ENCODE measurements at regions not wholly inside any gene's neighbourhood (a gene's known extent, or its start where the extent isn't known, plus 50 kb on each side); places are given as distances from the start of the nearest gene placed in this dataset.
"Not testable (repeated sequence)": the region's sequence is repeated elsewhere in the genome, so short reads cannot be mapped to it uniquely, and the experiment has no call there.

- peaks cover 3 to 11% (median 4%) of the 10 kb centered on the region in 5 experiments for H3K9me3 ChIP-seq (ENCODE audit: control extremely low read depth in 1 of 5, control insufficient read depth in 4 of 5, insufficient read depth in 2 of 5, low read depth in 1 of 5, low read length in 4 of 5)
Measured at GRCh38 chr16:17917316-17918019, 419.1 kb downstream of the NPIPA8 start.

GRCh38 chr16:17915791-17916190 lies 420.7 kb downstream of the NPIPA8 start:
- peaks cover 3 to 11% (median 4%) of the 10 kb centered on the region in 5 experiments for H3K9me3 ChIP-seq (ENCODE audit: control extremely low read depth in 1 of 5, control insufficient read depth in 4 of 5, insufficient read depth in 2 of 5, low read depth in 1 of 5, low read length in 4 of 5)
- ChIA-PET CTCF (no interaction called here), POLR2A (no interaction called here)
- H3K27ac ChIP-seq (ENCODE audit: insufficient read depth in 1 of 2, low read depth in 1 of 2, low read length in 2 of 2, poor library complexity in 1 of 2, severe bottlenecking in 2 of 2): no peak overlapping the region
- 100% methylated on average over 4 of the region's 5 CpGs for WGBS (ENCODE audit: insufficient coverage)
- DNase-seq: no peak
- H3K4me3 ChIP-seq (ENCODE audit: control insufficient read depth in 1 of 7, extremely low read depth in 1 of 7, insufficient read depth in 4 of 7, low read depth in 2 of 7, low read length in 6 of 7): no peak overlapping the region
- H3K36me3 ChIP-seq (ENCODE audit: control insufficient read depth in 4 of 4, insufficient read depth in 4 of 4, low read length in 3 of 4): no peaks in the 10 kb centered on the region
- no peaks in the 10 kb centered on the region for H3K4me1 ChIP-seq (ENCODE audit: control extremely low read depth in 1 of 4, control insufficient read depth in 4 of 4, insufficient read depth in 4 of 4, low read length in 3 of 4)
- H3K27me3 ChIP-seq (replicated peaks in 2 of 5; ENCODE audit: control insufficient read depth in 4 of 5, insufficient read depth in 5 of 5, low read length in 4 of 5): peaks cover 0 to 6% (median 0%) of the 10 kb centered on the region in 5 experiments

More at GRCh38 chr16:17917316-17918019, 419.1 kb downstream of the NPIPA8 start:
- Histone ChIP-seq H3K27me3 (replicated peaks in 2 of 5; ENCODE audit: control insufficient read depth in 4 of 5, insufficient read depth in 5 of 5, low read length in 4 of 5) (peaks cover 0 to 6% (median 0%) of the 10 kb centered on the region in 5 experiments), H3K27ac (ENCODE audit: insufficient read depth in 1 of 2, low read depth in 1 of 2, low read length in 2 of 2, poor library complexity in 1 of 2, severe bottlenecking in 2 of 2) (no peak overlapping the region), H3K4me3 (ENCODE audit: control insufficient read depth in 1 of 7, extremely low read depth in 1 of 7, insufficient read depth in 4 of 7, low read depth in 2 of 7, low read length in 6 of 7) (no peak overlapping the region), H3K4me1 (ENCODE audit: control extremely low read depth in 1 of 4, control insufficient read depth in 4 of 4, insufficient read depth in 4 of 4, low read length in 3 of 4) (no peaks in the 10 kb centered on the region), H3K36me3 (ENCODE audit: control insufficient read depth in 4 of 4, insufficient read depth in 4 of 4, low read length in 3 of 4) (no peaks in the 10 kb centered on the region)
- ChIA-PET POLR2A (no interaction called here), CTCF (no interaction called here)
- no peak for DNase-seq
- 100% methylated on average over 1 of the region's 3 CpGs for WGBS (ENCODE audit: insufficient coverage)

GRCh38 chr16:17914168-17914567 lies 422.4 kb downstream of the NPIPA8 start:
- Histone ChIP-seq H3K36me3 (ENCODE audit: control insufficient read depth in 4 of 4, insufficient read depth in 4 of 4, low read length in 3 of 4) (no peaks in the 10 kb centered on the region), H3K9me3 (ENCODE audit: control extremely low read depth in 1 of 5, control insufficient read depth in 4 of 5, insufficient read depth in 2 of 5, low read depth in 1 of 5, low read length in 4 of 5) (peaks cover 3 to 11% (median 4%) of the 10 kb centered on the region in 5 experiments), H3K27me3 (replicated peaks in 2 of 5; ENCODE audit: control insufficient read depth in 4 of 5, insufficient read depth in 5 of 5, low read length in 4 of 5) (peaks cover 0 to 6% (median 0%) of the 10 kb centered on the region in 5 experiments), H3K4me3 (ENCODE audit: control insufficient read depth in 1 of 7, extremely low read depth in 1 of 7, insufficient read depth in 4 of 7, low read depth in 2 of 7, low read length in 6 of 7) (no peak overlapping the region), H3K27ac (ENCODE audit: insufficient read depth in 1 of 2, low read depth in 1 of 2, low read length in 2 of 2, poor library complexity in 1 of 2, severe bottlenecking in 2 of 2) (no peak overlapping the region), H3K4me1 (ENCODE audit: control extremely low read depth in 1 of 4, control insufficient read depth in 4 of 4, insufficient read depth in 4 of 4, low read length in 3 of 4) (no peaks in the 10 kb centered on the region)
- DNase-seq: no peak
- CTCF ChIA-PET: interaction anchor here (1.3 kb wide), 1 partner anchor 8 kb away, joined by 4 read pairs; no protein-coding TSS in a partner anchor
- WGBS (ENCODE audit: insufficient coverage): no CpG with 5 or more reads among the region's 1 CpG
- POLR2A ChIA-PET: no interaction called here

- WGBS (ENCODE audit: insufficient coverage): no CpG with 5 or more reads among the region's 1 CpG
- H3K4me1 ChIP-seq (ENCODE audit: control extremely low read depth in 1 of 4, control insufficient read depth in 4 of 4, insufficient read depth in 4 of 4, low read length in 3 of 4); H3K4me3 ChIP-seq (ENCODE audit: control insufficient read depth in 1 of 7, extremely low read depth in 1 of 7, insufficient read depth in 4 of 7, low read depth in 2 of 7, low read length in 6 of 7); CTCF ChIA-PET; H3K36me3 ChIP-seq (ENCODE audit: control insufficient read depth in 4 of 4, insufficient read depth in 4 of 4, low read length in 3 of 4); POLR2A ChIA-PET; H3K27me3 ChIP-seq (replicated peaks in 2 of 5; ENCODE audit: control insufficient read depth in 4 of 5, insufficient read depth in 5 of 5, low read length in 4 of 5); H3K27ac ChIP-seq (ENCODE audit: insufficient read depth in 1 of 2, low read depth in 1 of 2, low read length in 2 of 2, poor library complexity in 1 of 2, severe bottlenecking in 2 of 2); DNase-seq; H3K9me3 ChIP-seq (ENCODE audit: control extremely low read depth in 1 of 5, control insufficient read depth in 4 of 5, insufficient read depth in 2 of 5, low read depth in 1 of 5, low read length in 4 of 5): not testable (repeated sequence)
Measured at GRCh38 chr16:17911578-17911977, 425.0 kb downstream of the NPIPA8 start.

- H3K9me3 ChIP-seq (ENCODE audit: control extremely low read depth in 1 of 5, control insufficient read depth in 4 of 5, insufficient read depth in 2 of 5, low read depth in 1 of 5, low read length in 4 of 5); H3K27ac ChIP-seq (ENCODE audit: insufficient read depth in 1 of 2, low read depth in 1 of 2, low read length in 2 of 2, poor library complexity in 1 of 2, severe bottlenecking in 2 of 2); POLR2A ChIA-PET; H3K4me1 ChIP-seq (ENCODE audit: control extremely low read depth in 1 of 4, control insufficient read depth in 4 of 4, insufficient read depth in 4 of 4, low read length in 3 of 4); H3K36me3 ChIP-seq (ENCODE audit: control insufficient read depth in 4 of 4, insufficient read depth in 4 of 4, low read length in 3 of 4); H3K27me3 ChIP-seq (replicated peaks in 2 of 5; ENCODE audit: control insufficient read depth in 4 of 5, insufficient read depth in 5 of 5, low read length in 4 of 5); CTCF ChIA-PET; DNase-seq; H3K4me3 ChIP-seq (ENCODE audit: control insufficient read depth in 1 of 7, extremely low read depth in 1 of 7, insufficient read depth in 4 of 7, low read depth in 2 of 7, low read length in 6 of 7): not testable (repeated sequence)
- WGBS (ENCODE audit: insufficient coverage): 100% methylated on average over 2 of the region's 10 CpGs
Measured at GRCh38 chr16:17906626-17907025, 429.9 kb downstream of the NPIPA8 start.

GRCh38 chr16:17901309-17901708 lies 430.5 kb upstream of the XYLT1 start:
- Histone ChIP-seq H3K9me3 (ENCODE audit: control extremely low read depth in 1 of 5, control insufficient read depth in 4 of 5, insufficient read depth in 2 of 5, low read depth in 1 of 5, low read length in 4 of 5) (peaks cover 0 to 1% (median 0%) of the 10 kb centered on the region in 5 experiments), H3K36me3 (ENCODE audit: control insufficient read depth in 4 of 4, insufficient read depth in 4 of 4, low read length in 3 of 4) (no peaks in the 10 kb centered on the region), H3K4me1 (ENCODE audit: control extremely low read depth in 1 of 4, control insufficient read depth in 4 of 4, insufficient read depth in 4 of 4, low read length in 3 of 4) (no peaks in the 10 kb centered on the region), H3K4me3 (ENCODE audit: control insufficient read depth in 1 of 7, extremely low read depth in 1 of 7, insufficient read depth in 4 of 7, low read depth in 2 of 7, low read length in 6 of 7) (no peak overlapping the region), H3K27ac (ENCODE audit: insufficient read depth in 1 of 2, low read depth in 1 of 2, low read length in 2 of 2, poor library complexity in 1 of 2, severe bottlenecking in 2 of 2) (no peak overlapping the region), H3K27me3 (replicated peaks in 2 of 5; ENCODE audit: control insufficient read depth in 4 of 5, insufficient read depth in 5 of 5, low read length in 4 of 5) (no peaks in the 10 kb centered on the region)
- DNase-seq: no peak
- WGBS (ENCODE audit: insufficient coverage): no CpG with 5 or more reads among the region's 1 CpG
- CTCF ChIA-PET: no interaction called here
- POLR2A ChIA-PET: no interaction called here

GRCh38 chr16:17899141-17899540 lies 428.4 kb upstream of the XYLT1 start:
- WGBS (ENCODE audit: insufficient coverage): no CpG with 5 or more reads among the region's 1 CpG
- Histone ChIP-seq H3K27ac (ENCODE audit: insufficient read depth in 1 of 2, low read depth in 1 of 2, low read length in 2 of 2, poor library complexity in 1 of 2, severe bottlenecking in 2 of 2) (no peak overlapping the region), H3K36me3 (ENCODE audit: control insufficient read depth in 4 of 4, insufficient read depth in 4 of 4, low read length in 3 of 4) (no peaks in the 10 kb centered on the region), H3K4me1 (ENCODE audit: control extremely low read depth in 1 of 4, control insufficient read depth in 4 of 4, insufficient read depth in 4 of 4, low read length in 3 of 4) (no peaks in the 10 kb centered on the region), H3K4me3 (ENCODE audit: control insufficient read depth in 1 of 7, extremely low read depth in 1 of 7, insufficient read depth in 4 of 7, low read depth in 2 of 7, low read length in 6 of 7) (no peak overlapping the region), H3K9me3 (ENCODE audit: control extremely low read depth in 1 of 5, control insufficient read depth in 4 of 5, insufficient read depth in 2 of 5, low read depth in 1 of 5, low read length in 4 of 5) (no peaks in the 10 kb centered on the region), H3K27me3 (replicated peaks in 2 of 5; ENCODE audit: control insufficient read depth in 4 of 5, insufficient read depth in 5 of 5, low read length in 4 of 5) (peaks cover 0 to 2% (median 0%) of the 10 kb centered on the region in 5 experiments)
- DNase-seq: no peak
- ChIA-PET CTCF (no interaction called here), POLR2A (no interaction called here)
